ENCODE measurements at regions not wholly inside any gene's neighbourhood (a gene's known extent, or its start where the extent isn't known, plus 50 kb on each side); places are given as distances from the start of the nearest gene placed in this dataset.

- ATAC-seq (no peak), DNase-seq (no peak)
- Histone ChIP-seq H3K4me1 (no peaks in the 10 kb centered on the region), H3K4me3 (no peak overlapping the region), H3K36me3 (no peaks in the 10 kb centered on the region), H3K27me3 (no peaks in the 10 kb centered on the region), H3K27ac (no peak overlapping the region), H3K9me3 (no peaks in the 10 kb centered on the region)
- intact Hi-C loops (cut with DNase I): no loop called here
- TF ChIP-seq CTCF (IDR thresholded peaks at IDR 0.05): no peak
- WGBS, 2 donors: 74 to 78% methylated on average over 4 of the region's 4 CpGs
These were observed 593.4 kb upstream of the ZP4 start for GRCh38 chr1:238484121-238484520.

DNA sequence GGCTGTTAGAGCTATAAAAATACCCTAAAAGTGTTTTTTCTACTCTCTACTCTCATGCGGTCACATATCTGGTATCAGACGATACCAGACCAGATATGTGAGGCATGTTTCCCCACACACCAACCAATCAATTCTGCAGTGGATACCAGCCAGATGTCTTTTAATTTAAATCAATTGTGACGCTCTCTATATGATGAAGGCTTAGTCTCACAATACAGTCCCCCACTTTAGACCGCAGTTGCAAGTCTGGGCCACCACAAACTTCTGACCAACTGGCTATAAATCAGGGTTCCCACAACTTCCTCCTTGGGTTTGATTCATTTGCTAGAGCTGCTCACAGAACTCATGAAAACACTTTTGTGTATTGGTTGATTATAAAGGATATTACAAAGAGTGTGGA is 586.1 kb upstream of the ZP4 start:
- intact Hi-C loops (cut with DNase I): no loop called here
- WGBS, 2 donors: 63 to 72% methylated on average over 4 of the region's 4 CpGs

DNA sequence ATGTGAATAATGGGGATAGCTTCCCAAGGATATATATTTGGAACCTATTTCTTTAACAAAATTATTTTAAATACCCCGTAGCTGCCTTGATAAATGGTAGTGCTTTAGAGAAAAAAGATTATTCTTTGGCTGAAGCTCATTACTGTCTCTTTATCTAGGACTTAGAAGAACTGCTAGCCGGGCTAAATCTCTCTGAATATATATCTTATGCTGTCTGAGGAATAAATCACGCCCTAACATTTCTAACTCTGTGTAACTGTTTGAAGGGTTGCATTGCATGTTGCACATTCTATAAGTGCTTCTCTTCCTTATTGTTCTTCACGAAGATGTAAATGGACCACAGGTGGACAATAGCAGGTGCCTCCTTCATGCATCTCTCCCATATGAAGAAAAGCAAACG is 585.0 kb upstream of the ZP4 start:
- DNase-seq (no peak), ATAC-seq (no peak)
- WGBS, 2 donors: 62 to 76% methylated on average over 5 of the region's 5 CpGs
- no peaks in the 10 kb centered on the region for H3K9me3 ChIP-seq
- H3K4me3 ChIP-seq: no peak overlapping the region
- H3K27ac ChIP-seq: no peak overlapping the region
- no peaks in the 10 kb centered on the region for H3K27me3 ChIP-seq
- intact Hi-C loops (cut with DNase I): no loop called here
- H3K36me3 ChIP-seq: no peaks in the 10 kb centered on the region
- TF ChIP-seq CTCF (IDR thresholded peaks at IDR 0.05): no peak
- no peaks in the 10 kb centered on the region for H3K4me1 ChIP-seq

More for the DNA sequence above, 586.1 kb upstream of the ZP4 start:
- H3K27ac ChIP-seq: no peak overlapping the region
- DNase-seq (no peak), ATAC-seq (no peak)
- H3K4me3 ChIP-seq: no peak overlapping the region
- no peaks in the 10 kb centered on the region for H3K36me3 ChIP-seq
- no peaks in the 10 kb centered on the region for H3K9me3 ChIP-seq
- no peaks in the 10 kb centered on the region for H3K4me1 ChIP-seq
- no peak for TF ChIP-seq CTCF (IDR thresholded peaks at IDR 0.05)
- H3K27me3 ChIP-seq: no peaks in the 10 kb centered on the region

GRCh38 chr1:238474263-238474662 is 583.5 kb upstream of the ZP4 start:
- H3K9me3 ChIP-seq: no peaks in the 10 kb centered on the region
- DNase-seq (no peak), ATAC-seq (no peak)
- H3K36me3 ChIP-seq: no peaks in the 10 kb centered on the region
- no peak for TF ChIP-seq CTCF (IDR thresholded peaks at IDR 0.05)
- H3K4me3 ChIP-seq: no peak overlapping the region
- no peak overlapping the region for H3K27ac ChIP-seq
- intact Hi-C loops (cut with DNase I): no loop called here
- no peaks in the 10 kb centered on the region for H3K4me1 ChIP-seq
- no peaks in the 10 kb centered on the region for H3K27me3 ChIP-seq
- WGBS, 2 donors: 25 to 72% methylated on average over 3 of the region's 3 CpGs

All from heart right ventricle (tissue), 16 donors.